PC-3 (cell line): ENCODE measurements at regions not wholly inside any gene's neighbourhood (a gene's known extent, or its start where the extent isn't known, plus 50 kb on each side); places are given as distances from the start of the nearest gene placed in this dataset.

Experiments used
- ATAC-seq: fragments of 200-7000 bp; cut with Tn5 transposase; 2 replicates; pipeline ENCODE4 v1.9.1; 2020; ENCODE audit warnings: mild to moderate bottlenecking, moderate library complexity
- BruUV-seq: library from RNA; stranded (reverse); fragments of 400-500 nt; replicated peaks from 2 replicates; lab custom pipeline; 2021; lab: Mats Ljungman, UMichigan
- CTCF ChIA-PET: fragments of 300-600 bp; sonication (Branson Sonifier 250); formaldehyde crosslinking; loops from one replicate; lab custom pipeline; 2022; ENCODE audit warnings: antibody characterized with exemption; lab: Charles Lee
- POLR2A ChIA-PET: fragments of 300-600 bp; sonication (Branson Sonifier 250); formaldehyde crosslinking; loops from one replicate; lab custom pipeline; 2022; ENCODE audit warnings: antibody characterized with exemption; ENCODE audit not compliant: unreplicated experiment; lab: Charles Lee
- DNase-seq: peaks from one replicate; pipeline ENCODE4 v3.0.0-alpha.2; 2015
- H2AFZ ChIP-seq: fragments of 300-600 bp; sonication (generic); 2 replicates; pipeline ENCODE4 v1.6.0; 2016; ENCODE audit warnings: antibody characterized with exemption, low read length
- H3F3A ChIP-seq: fragments of 300-600 bp; sonication (generic); one replicate; pipeline ENCODE4 v1.6.0; 2017; ENCODE audit warnings: antibody characterized with exemption, low read length, control low read depth, mild to moderate bottlenecking; ENCODE audit not compliant: unreplicated experiment
- H3K27ac ChIP-seq: fragments of 300-600 bp; sonication (generic); 2 replicates; pipeline ENCODE4 v1.5.1; 2016; ENCODE audit warnings: mild to moderate bottlenecking, low read length
- H3K27me3 ChIP-seq: fragments of 300-600 bp; sonication (generic); 2 replicates; pipeline ENCODE4 v1.6.1; 2016; ENCODE audit warnings: low read length, mixed read lengths
- H3K36me3 ChIP-seq: fragments of 300-600 bp; sonication (generic); 2 replicates; pipeline ENCODE4 v1.6.1; 2016; ENCODE audit warnings: low read depth, mixed run types, low read length, mixed read lengths
- H3K4me1 ChIP-seq: fragments of 300-600 bp; sonication (generic); 2 replicates; pipeline ENCODE4 v1.5.1; 2016; ENCODE audit warnings: low read length; ENCODE audit not compliant: insufficient read depth
- H3K4me2 ChIP-seq: fragments of 300-600 bp; sonication (generic); 2 replicates; pipeline ENCODE4 v1.6.0; 2016; ENCODE audit warnings: low read length
- H3K4me3 ChIP-seq: fragments of 300-600 bp; sonication (generic); 2 replicates; pipeline ENCODE4 v1.5.1; 2016; ENCODE audit warnings: mild to moderate bottlenecking, low read length, mixed read lengths
- H3K79me2 ChIP-seq: fragments of 300-600 bp; sonication (generic); 2 replicates; pipeline ENCODE4 v1.6.1; 2017; ENCODE audit warnings: low read length, mixed read lengths
- H3K9ac ChIP-seq: fragments of 300-600 bp; sonication (generic); 2 replicates; pipeline ENCODE4 v1.6.0; 2016; ENCODE audit warnings: mild to moderate bottlenecking, low read length
- H3K9me2 ChIP-seq: fragments of 300-600 bp; sonication (generic); replicated peaks from 2 replicates; pipeline ENCODE4 v1.6.1; 2016; ENCODE audit warnings: mixed run types, low read length, mixed read lengths
- H3K9me3 ChIP-seq: fragments of 300-600 bp; sonication (generic); 2 replicates; pipeline ENCODE4 v1.6.1; 2016; ENCODE audit warnings: low read length, mixed read lengths
- H4K20me1 ChIP-seq: fragments of 300-600 bp; sonication (generic); 2 replicates; pipeline ENCODE4 v1.6.1; 2016; ENCODE audit warnings: low read length, mixed read lengths
- EZH2 ChIP-seq: fragments of 300-600 bp; sonication (generic); IDR thresholded peaks from one replicate; pipeline ENCODE4 v1.6.1; 2017; ENCODE audit warnings: antibody characterized with exemption, mild to moderate bottlenecking, low read length; ENCODE audit not compliant: unreplicated experiment
- EZH2phosphoT487 ChIP-seq: fragments of 300-600 bp; sonication (generic); IDR thresholded peaks from 2 replicates; pipeline ENCODE4 v1.6.1; 2018; ENCODE audit warnings: mild to moderate bottlenecking, antibody characterized with exemption, low read length, borderline replicate concordance
- intact Hi-C: fragments of 100-400 bp; cut with micrococcal nuclease; formaldehyde crosslinking; loops from 2 replicates; pipeline ENCODE4 v1.9.0; 2023
- TF ChIP-seq, protein P1 (sequence below): fragments of 300-600 bp; sonication (generic); conservative IDR thresholded peaks from 2 replicates; pipeline ENCODE4 v1.5.1; 2017; ENCODE audit warnings: antibody characterized with exemption, low read depth, mild to moderate bottlenecking, low read length

- Histone ChIP-seq H3K9me3 (no peaks in the 10 kb centered on the region), H3K27ac (no peak overlapping the region), H3K4me2 (no peak overlapping the region), H3K9ac (no peak overlapping the region), H3K9me2 (no peaks in the 10 kb centered on the region), H3K27me3 (no peaks in the 10 kb centered on the region), H4K20me1 (no peaks in the 10 kb centered on the region), H3F3A (no peaks in the 10 kb centered on the region), H3K4me3 (no peak overlapping the region), H2AFZ (no peak overlapping the region), H3K36me3 (no peaks in the 10 kb centered on the region), H3K4me1 (no peaks in the 10 kb centered on the region), H3K79me2 (no peaks in the 10 kb centered on the region)
- CTCF ChIA-PET, result no interaction called here
- no peak for DNase-seq
- intact Hi-C loops, result no loop called here
- POLR2A ChIA-PET, result no interaction called here
- TF ChIP-seq, protein P1, sequence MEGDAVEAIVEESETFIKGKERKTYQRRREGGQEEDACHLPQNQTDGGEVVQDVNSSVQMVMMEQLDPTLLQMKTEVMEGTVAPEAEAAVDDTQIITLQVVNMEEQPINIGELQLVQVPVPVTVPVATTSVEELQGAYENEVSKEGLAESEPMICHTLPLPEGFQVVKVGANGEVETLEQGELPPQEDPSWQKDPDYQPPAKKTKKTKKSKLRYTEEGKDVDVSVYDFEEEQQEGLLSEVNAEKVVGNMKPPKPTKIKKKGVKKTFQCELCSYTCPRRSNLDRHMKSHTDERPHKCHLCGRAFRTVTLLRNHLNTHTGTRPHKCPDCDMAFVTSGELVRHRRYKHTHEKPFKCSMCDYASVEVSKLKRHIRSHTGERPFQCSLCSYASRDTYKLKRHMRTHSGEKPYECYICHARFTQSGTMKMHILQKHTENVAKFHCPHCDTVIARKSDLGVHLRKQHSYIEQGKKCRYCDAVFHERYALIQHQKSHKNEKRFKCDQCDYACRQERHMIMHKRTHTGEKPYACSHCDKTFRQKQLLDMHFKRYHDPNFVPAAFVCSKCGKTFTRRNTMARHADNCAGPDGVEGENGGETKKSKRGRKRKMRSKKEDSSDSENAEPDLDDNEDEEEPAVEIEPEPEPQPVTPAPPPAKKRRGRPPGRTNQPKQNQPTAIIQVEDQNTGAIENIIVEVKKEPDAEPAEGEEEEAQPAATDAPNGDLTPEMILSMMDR, result no peak
- TF ChIP-seq EZH2, result no peak
- BruUV-seq, result no TSS peak
- no peak for ATAC-seq
These were observed 496.7 kb downstream of the SPRY1 start for GRCh38 chr4:123893011-123893981.

DNA sequence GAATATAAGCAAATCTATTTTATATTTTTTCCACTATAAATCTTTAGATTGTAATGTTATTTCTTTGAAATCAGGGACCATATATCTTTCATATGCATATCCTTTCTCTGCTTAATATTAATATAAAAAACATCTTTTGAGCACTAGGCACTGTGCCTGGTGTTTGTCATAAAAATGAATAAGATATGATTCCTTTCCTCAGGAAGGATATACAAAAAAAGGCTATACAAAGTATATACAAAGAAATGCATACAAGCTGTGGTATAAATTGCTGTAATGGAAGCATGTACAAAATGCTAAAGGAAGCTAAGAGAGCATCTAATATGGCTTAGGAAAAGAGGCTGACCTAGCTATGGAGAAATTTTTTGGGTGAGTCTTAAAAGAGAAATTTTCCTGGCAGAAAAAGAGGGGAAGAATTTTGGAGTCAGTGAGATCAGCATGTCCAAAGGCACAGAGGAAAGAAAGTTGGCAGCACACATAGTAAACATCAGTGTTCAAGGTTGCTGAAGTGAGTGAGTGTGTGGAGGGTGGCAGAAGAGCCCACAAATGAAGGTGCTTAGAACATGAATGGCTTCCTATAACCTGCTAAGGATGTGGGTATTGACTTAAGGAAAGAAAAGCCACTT is 500.0 kb downstream of the SPRY1 start:
- H3F3A ChIP-seq, result no peaks in the 10 kb centered on the region
- BruUV-seq, result no TSS peak
- intact Hi-C loops, result no loop called here
- H3K27me3 ChIP-seq, result no peaks in the 10 kb centered on the region
- ATAC-seq (no peak), DNase-seq (no peak)
- H3K9ac ChIP-seq, result no peak overlapping the region
- no peaks in the 10 kb centered on the region for H4K20me1 ChIP-seq
- no peak overlapping the region for H3K4me2 ChIP-seq
- no peak overlapping the region for H3K4me3 ChIP-seq
- no peaks in the 10 kb centered on the region for H3K9me3 ChIP-seq
- no peaks in the 10 kb centered on the region for H3K9me2 ChIP-seq
- no peaks in the 10 kb centered on the region for H3K79me2 ChIP-seq
- no peaks in the 10 kb centered on the region for H3K4me1 ChIP-seq
- H3K27ac ChIP-seq, result no peak overlapping the region
- no peaks in the 10 kb centered on the region for H3K36me3 ChIP-seq
- H2AFZ ChIP-seq, result no peak overlapping the region
- ChIA-PET POLR2A (no interaction called here), CTCF (no interaction called here)
- TF ChIP-seq EZH2 (no peak), EZH2phosphoT487 (no peak)
- TF ChIP-seq, protein P1, result no peak
